ENCODE measurements at regions not wholly inside any gene's neighbourhood (a gene's known extent, or its start where the extent isn't known, plus 50 kb on each side); places are given as distances from the start of the nearest gene placed in this dataset.

- Histone ChIP-seq H3K36me3 (replicated peaks in 1 of 2; ENCODE audit: control extremely low read depth in 1 of 2, control insufficient read depth in 1 of 2, extremely low read depth in 1 of 2, insufficient read depth in 2 of 2, low read length in 1 of 2) (no peaks in the 10 kb centered on the region), H3K9me3 (ENCODE audit: control extremely low read depth in 1 of 3, control insufficient read depth in 2 of 3, insufficient read depth in 1 of 3, low read length in 2 of 3) (no peaks in the 10 kb centered on the region), H3K4me3 (ENCODE audit: control extremely low read depth in 1 of 5, extremely low read depth in 1 of 5, insufficient read depth in 1 of 5, low read depth in 2 of 5, low read length in 4 of 5) (no peak overlapping the region), H3K27me3 (replicated peaks in 1 of 4; ENCODE audit: control extremely low read depth in 1 of 4, control insufficient read depth in 3 of 4, insufficient read depth in 4 of 4, low read length in 3 of 4) (no peaks in the 10 kb centered on the region), H4K20me1 (ENCODE audit: control insufficient read depth, insufficient read depth, low read length, poor library complexity, severe bottlenecking) (no peaks in the 10 kb centered on the region), H3K4me2 (replicated peaks; ENCODE audit: low read depth, low read length, poor library complexity, severe bottlenecking) (no peak overlapping the region), H3K79me2 (ENCODE audit: control insufficient read depth, insufficient read depth, low read length) (no peaks in the 10 kb centered on the region), H3K27ac (ENCODE audit: low read length in 2 of 2) (no peak overlapping the region), H3K9ac (ENCODE audit: low read length) (no peak overlapping the region), H3K4me1 (ENCODE audit: control insufficient read depth in 2 of 2, insufficient read depth in 2 of 2, low read length in 2 of 2) (no peaks in the 10 kb centered on the region), H2AFZ (ENCODE audit: insufficient read depth, low read depth, low read length, poor library complexity, severe bottlenecking) (no peak overlapping the region)
- ATAC-seq (ENCODE audit: low read depth) (no peak), DNase-seq (no peak)
- Mint-ChIP-seq H3K27ac (no peak overlapping the region), H3K4me3 (no peak overlapping the region), H3K9me3 (ENCODE audit: insufficient read depth) (no peaks in the 10 kb centered on the region), H3K27me3 (no peaks in the 10 kb centered on the region), H3K4me1 (no peaks in the 10 kb centered on the region)
- no peak for TF ChIP-seq EZH2 (IDR thresholded peaks at IDR 0.05; ENCODE audit: borderline replicate concordance, insufficient read depth, low read depth, low read length, poor library complexity, severe bottlenecking)
- TF ChIP-seq CTCF (IDR thresholded peaks at IDR 0.05) = no peak
- CTCF ChIA-PET = no interaction called here
- POLR2A ChIA-PET = no interaction called here
- 40% methylated on average over 1 of the region's 2 CpGs for WGBS (ENCODE audit: insufficient coverage)
- intact Hi-C loops (cut with micrococcal nuclease) = no loop called here
Measured at GRCh38 chr3:166962911-166963310, 417.2 kb downstream of the ZBBX start.

- H3K36me3 ChIP-seq (replicated peaks in 1 of 2; ENCODE audit: control extremely low read depth in 1 of 2, control insufficient read depth in 1 of 2, extremely low read depth in 1 of 2, insufficient read depth in 2 of 2, low read length in 1 of 2) = no peaks in the 10 kb centered on the region
- no peak overlapping the region for H3K4me2 ChIP-seq (replicated peaks; ENCODE audit: low read depth, low read length, poor library complexity, severe bottlenecking)
- intact Hi-C loops (cut with micrococcal nuclease) = no loop called here
- H3K4me1 ChIP-seq (ENCODE audit: control insufficient read depth in 2 of 2, insufficient read depth in 2 of 2, low read length in 2 of 2) = no peaks in the 10 kb centered on the region
- no peak overlapping the region for H3K27ac ChIP-seq (ENCODE audit: low read length in 2 of 2)
- Mint-ChIP-seq H3K9me3 (ENCODE audit: insufficient read depth) (peaks cover 3% of the 10 kb centered on the region), H3K27me3 (no peaks in the 10 kb centered on the region), H3K4me1 (no peaks in the 10 kb centered on the region), H3K4me3 (no peak overlapping the region), H3K27ac (no peak overlapping the region)
- TF ChIP-seq CTCF (IDR thresholded peaks at IDR 0.05) = no peak
- TF ChIP-seq EZH2 (IDR thresholded peaks at IDR 0.05; ENCODE audit: borderline replicate concordance, insufficient read depth, low read depth, low read length, poor library complexity, severe bottlenecking) = no peak
- ChIA-PET POLR2A (no interaction called here), CTCF (no interaction called here)
- H3K79me2 ChIP-seq (ENCODE audit: control insufficient read depth, insufficient read depth, low read length) = no peaks in the 10 kb centered on the region
- H3K27me3 ChIP-seq (replicated peaks in 1 of 4; ENCODE audit: control extremely low read depth in 1 of 4, control insufficient read depth in 3 of 4, insufficient read depth in 4 of 4, low read length in 3 of 4) = no peaks in the 10 kb centered on the region
- ATAC-seq (ENCODE audit: low read depth) = no peak
- no peak overlapping the region for H2AFZ ChIP-seq (ENCODE audit: insufficient read depth, low read depth, low read length, poor library complexity, severe bottlenecking)
- no peaks in the 10 kb centered on the region for H4K20me1 ChIP-seq (ENCODE audit: control insufficient read depth, insufficient read depth, low read length, poor library complexity, severe bottlenecking)
- WGBS (ENCODE audit: insufficient coverage) = 100% methylated on average over 2 of the region's 3 CpGs
- no peak overlapping the region for H3K9ac ChIP-seq (ENCODE audit: low read length)
- H3K9me3 ChIP-seq (ENCODE audit: control extremely low read depth in 1 of 3, control insufficient read depth in 2 of 3, insufficient read depth in 1 of 3, low read length in 2 of 3) = peaks cover 0 to 8% (median 3%) of the 10 kb centered on the region in 3 donors
- no peak overlapping the region for H3K4me3 ChIP-seq (ENCODE audit: control extremely low read depth in 1 of 5, extremely low read depth in 1 of 5, insufficient read depth in 1 of 5, low read depth in 2 of 5, low read length in 4 of 5)
- DNase-seq = no peak
Measured at GRCh38 chr3:166957121-166957520, 423.0 kb downstream of the ZBBX start.
